NCI-H1092 (cell line): ENCODE measurements at regions not wholly inside any gene's neighbourhood (a gene's known extent, or its start where the extent isn't known, plus 50 kb on each side); places are given as distances from the start of the nearest gene placed in this dataset.
"Not testable (repeated sequence)": the region's sequence is repeated elsewhere in the genome, so short reads cannot be mapped to it uniquely, and the experiment has no call there.

Experiments
- DNase-seq: peaks from one replicate; lab custom pipeline; 2025; lab: John Stamatoyannopoulos, UW

- no peak for DNase-seq
These were observed 196.0 kb downstream of the BTBD3 start for GRCh38 chr20:12113468-12114371.

GRCh38 chr20:12129114-12129513 lies 211.4 kb downstream of the BTBD3 start:
- not testable (repeated sequence) for DNase-seq

- DNase-seq: not testable (repeated sequence)
These were observed 211.8 kb downstream of the BTBD3 start for GRCh38 chr20:12129532-12129931.

- DNase-seq: no peak
These were observed 213.1 kb downstream of the BTBD3 start for GRCh38 chr20:12130781-12131180.

- no peak for DNase-seq
These were observed 215.9 kb downstream of the BTBD3 start for GRCh38 chr20:12133553-12133952.

- DNase-seq: not testable (repeated sequence)
These were observed 228.3 kb downstream of the BTBD3 start for GRCh38 chr20:12145951-12146350.

- DNase-seq: no peak
These were observed 235.3 kb downstream of the BTBD3 start for GRCh38 chr20:12152996-12153395.

- DNase-seq: peak; percentile 85
These were observed 235.9 kb downstream of the BTBD3 start for GRCh38 chr20:12153628-12154027.

GRCh38 chr20:12156252-12156651 lies 238.6 kb downstream of the BTBD3 start:
- no peak for DNase-seq

GRCh38 chr20:12159261-12159660 lies 241.6 kb downstream of the BTBD3 start:
- no peak for DNase-seq

- DNase-seq: no peak
These were observed 244.0 kb downstream of the BTBD3 start for GRCh38 chr20:12161734-12162133.

- no peak for DNase-seq
These were observed 248.5 kb downstream of the BTBD3 start for GRCh38 chr20:12166053-12166717.

GRCh38 chr20:12170406-12170805 lies 252.7 kb downstream of the BTBD3 start:
- DNase-seq: no peak

GRCh38 chr20:12171923-12172524 lies 254.3 kb downstream of the BTBD3 start:
- peak; percentile 70 for DNase-seq

GRCh38 chr20:12173347-12174012 lies 255.8 kb downstream of the BTBD3 start:
- peak; percentile 28 for DNase-seq

- DNase-seq: no peak
These were observed 257.8 kb downstream of the BTBD3 start for GRCh38 chr20:12175538-12175937.

GRCh38 chr20:12177657-12178293 lies 260.1 kb downstream of the BTBD3 start:
- no peak for DNase-seq

GRCh38 chr20:12179692-12180091 lies 262.0 kb downstream of the BTBD3 start:
- no peak for DNase-seq

- DNase-seq: peak; percentile 62
These were observed 262.5 kb downstream of the BTBD3 start for GRCh38 chr20:12180107-12180661.

- DNase-seq: no peak
These were observed 280.6 kb downstream of the BTBD3 start for GRCh38 chr20:12198281-12198680.

- no peak for DNase-seq
These were observed 282.0 kb downstream of the BTBD3 start for GRCh38 chr20:12199703-12200102.
